Karpas-422 (cell line): ENCODE measurements at regions not wholly inside any gene's neighbourhood (a gene's known extent, or its start where the extent isn't known, plus 50 kb on each side); places are given as distances from the start of the nearest gene placed in this dataset.

Source experiments
- DNase-seq: peaks from one replicate; pipeline ENCODE4 v3.0.0-alpha.2; 2015
- H2AFZ ChIP-seq: fragments of 200-600 bp; sonication (generic); 2 replicates; pipeline ENCODE4 v1.6.1; 2014; ENCODE audit warnings: antibody characterized with exemption, low read length, mixed read lengths
- H3K27ac ChIP-seq: fragments of 200-600 bp; sonication (generic); 2 replicates; pipeline ENCODE4 v1.5.1; 2014; ENCODE audit warnings: mild to moderate bottlenecking, low read length, moderate library complexity
- H3K27me3 ChIP-seq: fragments of 200-600 bp; sonication (generic); 2 replicates; pipeline ENCODE4 v1.6.1; 2014; ENCODE audit warnings: low read length, mixed read lengths
- H3K36me3 ChIP-seq: fragments of 200-600 bp; sonication (generic); 2 replicates; pipeline ENCODE4 v1.6.1; 2014; ENCODE audit warnings: low read length, mixed read lengths; ENCODE audit not compliant: insufficient read depth
- H3K4me1 ChIP-seq: fragments of 200-600 bp; sonication (generic); 2 replicates; pipeline ENCODE4 v1.6.1; 2014; ENCODE audit warnings: mild to moderate bottlenecking, low read length, mixed read lengths
- H3K4me2 ChIP-seq: fragments of 200-600 bp; sonication (generic); 2 replicates; pipeline ENCODE4 v1.6.1; 2014; ENCODE audit warnings: low read length, low read depth, mild to moderate bottlenecking; ENCODE audit not compliant: poor library complexity, severe bottlenecking
- H3K4me3 ChIP-seq: fragments of 200-600 bp; sonication (generic); 2 replicates; pipeline ENCODE4 v1.5.1; 2014; ENCODE audit warnings: mild to moderate bottlenecking, antibody characterized with exemption, low read length, mixed read lengths
- H3K79me2 ChIP-seq: fragments of 200-600 bp; sonication (generic); 2 replicates; pipeline ENCODE4 v1.6.1; 2014; ENCODE audit warnings: mild to moderate bottlenecking, low read length, mixed read lengths
- H3K9ac ChIP-seq: fragments of 200-600 bp; sonication (generic); 2 replicates; pipeline ENCODE4 v1.6.0; 2014; ENCODE audit warnings: low read length
- H3K9me2 ChIP-seq: fragments of 200-600 bp; sonication (generic), shearing (Covaris generic); replicated peaks from 2 replicates; pipeline ENCODE4 v1.6.0; 2014; ENCODE audit warnings: mild to moderate bottlenecking, low read length, moderate library complexity; ENCODE audit not compliant: insufficient read depth
- H3K9me3 ChIP-seq: fragments of 300-700, 200-600 bp; sonication (generic); 2 replicates; pipeline ENCODE4 v1.6.1; 2014; ENCODE audit warnings: low read length, mixed read lengths
- H4K20me1 ChIP-seq: fragments of 200-600 bp; sonication (generic); 2 replicates; pipeline ENCODE4 v1.6.1; 2014; ENCODE audit warnings: mild to moderate bottlenecking, antibody characterized with exemption, low read length, low read depth; ENCODE audit not compliant: insufficient read depth

DNA sequence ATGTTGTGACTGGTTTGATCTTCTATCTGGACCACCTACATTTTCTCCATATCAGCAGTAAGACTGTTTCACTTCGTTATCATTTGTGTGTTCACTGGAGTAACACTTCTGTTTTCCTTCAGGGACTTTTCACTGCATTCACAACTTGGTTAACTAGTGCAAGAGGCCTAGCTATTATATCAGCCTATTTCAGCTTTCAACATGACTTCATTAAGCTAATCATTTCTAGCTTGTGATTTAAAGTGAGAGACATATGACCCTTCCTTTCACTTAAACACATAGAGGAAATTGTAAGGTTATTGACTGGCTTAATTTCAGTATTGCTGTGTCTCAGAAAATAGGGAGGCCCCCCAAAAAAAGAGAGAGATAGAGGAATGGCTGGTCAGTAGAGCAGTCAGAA is 622.8 kb upstream of the NRSN1 start:
- no peak overlapping the region for H2AFZ ChIP-seq
- no peak overlapping the region for H3K4me3 ChIP-seq
- H3K4me1 ChIP-seq = no peaks in the 10 kb centered on the region
- H3K27ac ChIP-seq = no peak overlapping the region
- no peaks in the 10 kb centered on the region for H3K27me3 ChIP-seq
- H3K9me2 ChIP-seq = no peaks in the 10 kb centered on the region
- H3K36me3 ChIP-seq = no peaks in the 10 kb centered on the region
- H3K9ac ChIP-seq = no peak overlapping the region
- H4K20me1 ChIP-seq = no peaks in the 10 kb centered on the region
- no peak overlapping the region for H3K4me2 ChIP-seq
- DNase-seq = no peak
- H3K9me3 ChIP-seq = no peaks in the 10 kb centered on the region; the same call in 1 of the 2 replicates
- no peaks in the 10 kb centered on the region for H3K79me2 ChIP-seq

DNA sequence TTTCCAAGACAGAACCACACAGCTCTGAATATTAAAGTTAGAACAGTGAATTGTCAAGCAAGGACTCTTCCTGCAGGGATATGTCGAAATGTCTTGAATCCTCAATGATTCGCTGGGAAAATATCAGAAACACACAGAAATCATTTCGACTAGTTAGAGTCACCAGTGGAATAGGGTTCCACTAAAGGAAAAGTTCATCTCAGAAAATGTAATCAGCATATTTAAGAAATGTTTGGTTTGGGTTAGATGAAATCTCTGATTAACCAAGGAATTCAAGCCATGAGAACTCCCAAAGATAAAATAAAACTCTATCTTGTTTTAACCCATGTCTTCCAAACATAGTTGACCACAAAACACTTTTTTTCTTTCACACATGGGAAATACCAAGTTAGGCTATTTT is 621.0 kb upstream of the NRSN1 start:
- no peak overlapping the region for H3K4me2 ChIP-seq
- H3K36me3 ChIP-seq = no peaks in the 10 kb centered on the region
- no peak overlapping the region for H3K9ac ChIP-seq
- H3K27me3 ChIP-seq = no peaks in the 10 kb centered on the region
- no peak overlapping the region for H3K4me3 ChIP-seq
- H4K20me1 ChIP-seq = no peaks in the 10 kb centered on the region
- DNase-seq = no peak
- no peaks in the 10 kb centered on the region for H3K79me2 ChIP-seq
- H2AFZ ChIP-seq = no peak overlapping the region
- H3K9me2 ChIP-seq = no peaks in the 10 kb centered on the region
- no peak overlapping the region for H3K27ac ChIP-seq
- no peaks in the 10 kb centered on the region for H3K4me1 ChIP-seq
- H3K9me3 ChIP-seq = no peaks in the 10 kb centered on the region; the same call in 1 of the 2 replicates

DNA sequence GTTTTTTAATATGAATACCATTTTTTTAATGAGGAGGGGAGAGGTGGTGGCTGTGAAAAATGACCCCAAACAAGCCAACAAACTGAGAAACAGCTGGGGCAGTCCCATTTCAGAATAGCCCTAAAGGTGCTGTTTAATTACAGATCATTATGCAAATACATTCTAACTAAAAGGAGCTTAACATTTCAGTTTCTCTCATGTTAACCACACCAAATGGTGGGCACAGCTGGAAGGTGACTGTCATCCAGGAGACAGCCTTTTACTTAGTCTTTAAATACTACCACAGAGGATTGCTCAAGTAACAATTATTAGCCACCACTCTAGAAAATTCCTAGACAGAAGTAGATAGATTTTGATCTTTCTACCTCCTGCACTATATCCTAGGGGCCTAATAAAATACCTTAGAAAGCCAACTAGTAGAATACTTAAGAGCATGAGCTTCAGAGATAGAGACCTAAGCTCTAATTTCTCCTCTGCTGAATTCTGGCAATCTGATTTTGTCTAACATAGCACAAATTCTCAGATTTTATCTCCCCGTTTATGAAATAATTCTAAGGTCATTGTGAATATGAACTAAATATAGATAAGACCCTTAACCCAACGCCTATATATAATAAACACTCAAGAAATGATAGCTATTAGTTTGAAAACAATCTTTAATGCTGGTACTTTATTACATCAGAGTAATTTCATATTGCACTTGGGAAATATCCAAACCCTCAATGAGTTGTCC is 615.1 kb upstream of the NRSN1 start:
- Histone ChIP-seq H3K9me3 (no peaks in the 10 kb centered on the region; the same call in 1 of the 2 replicates), H3K4me1 (no peaks in the 10 kb centered on the region), H2AFZ (no peak overlapping the region), H3K9ac (no peak overlapping the region), H3K36me3 (no peaks in the 10 kb centered on the region), H3K4me3 (no peak overlapping the region), H4K20me1 (no peaks in the 10 kb centered on the region), H3K9me2 (no peaks in the 10 kb centered on the region), H3K27me3 (no peaks in the 10 kb centered on the region), H3K79me2 (no peaks in the 10 kb centered on the region), H3K4me2 (no peak overlapping the region), H3K27ac (no peak overlapping the region)
- no peak for DNase-seq

DNA sequence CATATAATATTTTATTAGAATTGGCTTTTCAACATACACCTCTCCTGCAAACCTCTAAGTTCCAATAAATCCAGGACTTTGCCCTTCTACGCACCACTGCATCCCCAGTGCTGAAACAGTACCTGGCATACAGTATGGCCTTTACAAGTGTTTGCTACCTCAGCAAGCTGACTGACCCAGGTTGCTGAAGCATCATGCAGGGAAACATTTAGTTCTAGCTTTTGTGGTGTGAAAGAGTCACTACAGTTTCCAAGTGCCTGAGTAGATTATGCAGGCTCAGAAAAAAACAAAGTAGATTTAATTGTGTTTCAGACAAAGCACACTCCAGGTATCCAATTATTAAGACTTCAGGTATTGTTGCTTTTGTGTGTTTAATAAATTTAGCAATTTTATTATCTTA is 614.2 kb upstream of the NRSN1 start:
- Histone ChIP-seq H3K9me3 (no peaks in the 10 kb centered on the region; the same call in 1 of the 2 replicates), H3K4me2 (no peak overlapping the region), H3K9me2 (no peaks in the 10 kb centered on the region), H3K79me2 (no peaks in the 10 kb centered on the region), H3K27me3 (no peaks in the 10 kb centered on the region), H3K9ac (no peak overlapping the region), H3K27ac (no peak overlapping the region), H3K4me3 (no peak overlapping the region), H2AFZ (no peak overlapping the region), H3K4me1 (no peaks in the 10 kb centered on the region), H4K20me1 (no peaks in the 10 kb centered on the region), H3K36me3 (no peaks in the 10 kb centered on the region)
- no peak for DNase-seq

DNA sequence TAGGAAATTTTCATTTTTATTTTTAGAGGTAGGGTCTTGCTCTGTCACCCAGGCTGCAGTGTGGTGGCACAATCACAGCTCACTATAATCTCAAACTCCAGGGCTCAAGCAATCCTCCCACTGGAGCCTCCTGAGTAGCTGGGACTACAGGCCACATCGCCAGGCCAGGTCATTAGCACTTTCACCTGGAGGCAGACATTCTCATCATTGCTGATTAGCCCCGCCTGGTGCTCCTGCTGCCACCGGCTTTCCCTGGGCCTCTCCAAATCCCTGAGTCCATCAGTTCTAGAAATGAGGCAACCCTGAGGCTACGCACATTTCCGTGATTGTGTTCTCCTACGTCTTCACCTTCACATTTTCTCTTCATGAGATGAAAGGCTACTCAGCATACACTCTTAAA is 607.7 kb upstream of the NRSN1 start:
- no peaks in the 10 kb centered on the region for H3K9me3 ChIP-seq
- H3K4me2 ChIP-seq = no peak overlapping the region
- no peak overlapping the region for H3K9ac ChIP-seq
- no peaks in the 10 kb centered on the region for H3K36me3 ChIP-seq
- H3K9me2 ChIP-seq = no peaks in the 10 kb centered on the region
- no peak for DNase-seq
- H2AFZ ChIP-seq = no peak overlapping the region
- no peaks in the 10 kb centered on the region for H3K27me3 ChIP-seq
- no peaks in the 10 kb centered on the region for H4K20me1 ChIP-seq
- no peaks in the 10 kb centered on the region for H3K4me1 ChIP-seq
- no peak overlapping the region for H3K4me3 ChIP-seq
- H3K79me2 ChIP-seq = no peaks in the 10 kb centered on the region
- H3K27ac ChIP-seq = no peak overlapping the region

DNA sequence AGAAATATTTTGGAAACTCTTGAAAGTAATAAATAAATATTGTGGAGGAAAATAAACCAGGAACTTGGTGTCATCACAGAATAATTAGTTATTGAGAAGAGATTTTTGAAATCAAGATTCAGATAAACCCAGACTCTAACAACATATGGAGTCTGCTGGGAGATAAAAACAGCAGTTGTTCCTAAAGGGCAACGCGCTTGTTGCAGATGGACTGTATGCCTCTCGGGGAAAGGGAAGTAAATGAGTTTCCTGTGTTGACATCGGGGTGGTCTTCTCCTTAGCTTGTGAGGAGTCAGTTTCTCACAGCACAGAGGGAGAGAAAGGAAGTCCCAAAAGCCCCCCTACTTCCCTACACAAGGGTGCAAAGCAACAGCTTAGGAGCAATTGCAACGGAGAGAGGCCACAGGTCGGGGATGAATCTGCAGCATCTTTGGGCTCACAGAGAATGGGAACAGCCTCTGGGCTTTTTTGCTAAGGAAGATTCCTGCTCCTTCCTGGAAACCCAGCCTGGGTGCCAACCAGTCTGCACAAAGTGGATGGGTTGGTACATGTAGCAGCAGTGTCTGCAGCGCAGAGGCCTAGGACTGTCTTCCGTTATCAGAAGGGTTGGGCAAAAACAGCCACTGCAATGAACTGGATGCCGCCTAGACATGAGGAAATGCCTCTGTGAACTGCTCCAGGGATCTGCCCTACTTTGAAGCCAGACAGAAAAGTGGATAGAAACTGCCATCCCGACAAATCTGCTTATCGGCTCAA is 603.0 kb upstream of the NRSN1 start:
- H3K9me3 ChIP-seq = peaks cover 4% of the 10 kb centered on the region; the same call in 1 of the 2 replicates
- H3K27ac ChIP-seq = no peak overlapping the region
- no peaks in the 10 kb centered on the region for H3K79me2 ChIP-seq
- H3K4me1 ChIP-seq = no peaks in the 10 kb centered on the region
- no peak overlapping the region for H2AFZ ChIP-seq
- no peaks in the 10 kb centered on the region for H3K27me3 ChIP-seq
- no peak for DNase-seq
- no peaks in the 10 kb centered on the region for H4K20me1 ChIP-seq
- H3K9ac ChIP-seq = no peak overlapping the region
- H3K4me2 ChIP-seq = no peak overlapping the region
- H3K36me3 ChIP-seq = no peaks in the 10 kb centered on the region
- H3K4me3 ChIP-seq = no peak overlapping the region
- no peaks in the 10 kb centered on the region for H3K9me2 ChIP-seq

DNA sequence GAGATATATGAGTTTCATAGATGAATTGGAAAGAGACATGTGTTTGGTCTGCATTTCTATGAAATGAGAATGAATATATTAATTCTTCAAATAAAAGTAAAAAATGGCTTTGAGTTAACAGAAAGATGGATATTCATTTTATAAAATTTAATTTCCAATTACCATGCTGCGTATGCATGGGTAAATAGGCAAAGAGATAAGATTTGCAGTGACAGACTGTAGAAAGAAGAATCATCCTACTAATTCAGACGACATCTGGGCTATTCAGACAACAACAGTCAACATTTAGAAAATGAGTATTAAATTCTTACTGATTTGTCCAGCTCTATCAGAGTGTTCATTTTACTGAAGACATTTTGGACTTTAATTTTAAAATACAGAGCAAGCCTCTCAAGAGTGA is 602.2 kb upstream of the NRSN1 start:
- Histone ChIP-seq H4K20me1 (no peaks in the 10 kb centered on the region), H3K4me2 (no peak overlapping the region), H3K9me2 (no peaks in the 10 kb centered on the region), H3K9me3 (peaks cover 4% of the 10 kb centered on the region; the same call in 1 of the 2 replicates), H3K36me3 (no peaks in the 10 kb centered on the region), H3K79me2 (no peaks in the 10 kb centered on the region), H3K27me3 (no peaks in the 10 kb centered on the region), H3K4me1 (no peaks in the 10 kb centered on the region), H3K27ac (no peak overlapping the region), H2AFZ (no peak overlapping the region), H3K4me3 (no peak overlapping the region), H3K9ac (no peak overlapping the region)
- DNase-seq = no peak

DNA sequence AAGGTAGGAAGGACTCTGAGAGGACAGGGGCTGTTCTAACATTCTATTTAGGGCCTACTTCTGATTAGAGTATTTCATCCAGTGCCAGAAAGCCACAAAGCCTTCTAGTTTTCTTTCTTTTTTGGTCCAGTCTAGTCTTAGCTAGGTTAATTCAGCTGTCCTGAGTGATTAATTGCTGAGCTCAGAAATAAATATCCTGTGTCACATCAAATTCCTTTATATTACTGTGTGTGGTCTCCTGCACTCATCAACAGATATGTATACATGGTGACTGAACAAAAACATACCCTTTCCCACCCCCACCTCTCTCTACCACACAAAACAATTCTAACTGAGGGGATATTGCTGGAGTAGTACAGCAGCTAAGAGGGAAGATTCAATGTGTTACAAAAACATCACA is 601.5 kb upstream of the NRSN1 start:
- H2AFZ ChIP-seq = no peak overlapping the region
- H3K4me2 ChIP-seq = no peak overlapping the region
- no peaks in the 10 kb centered on the region for H4K20me1 ChIP-seq
- peaks cover 4% of the 10 kb centered on the region; the same call in 1 of the 2 replicates for H3K9me3 ChIP-seq
- H3K4me3 ChIP-seq = no peak overlapping the region
- H3K27ac ChIP-seq = no peak overlapping the region
- no peak for DNase-seq
- no peaks in the 10 kb centered on the region for H3K36me3 ChIP-seq
- no peaks in the 10 kb centered on the region for H3K79me2 ChIP-seq
- no peaks in the 10 kb centered on the region for H3K27me3 ChIP-seq
- no peak overlapping the region for H3K9ac ChIP-seq
- no peaks in the 10 kb centered on the region for H3K9me2 ChIP-seq
- H3K4me1 ChIP-seq = no peaks in the 10 kb centered on the region
